H9 (cell line): ENCODE measurements at regions not wholly inside any gene's neighbourhood (a gene's known extent, or its start where the extent isn't known, plus 50 kb on each side); places are given as distances from the start of the nearest gene placed in this dataset.

Source experiments
- DNase-seq: peaks from one replicate; pipeline ENCODE4 v3.0.0-alpha.2; 2017
- H2AFZ ChIP-seq: one replicate; pipeline ENCODE4 v1.6.1; 2013; ENCODE audit warnings: mild to moderate bottlenecking, low read length, control low read depth, moderate library complexity
- H2AK5ac ChIP-seq: 2 replicates; pipeline ENCODE4 v1.6.1; 2013; ENCODE audit warnings: low read length, control low read depth, mixed read lengths; ENCODE audit not compliant: insufficient read length
- H2BK120ac ChIP-seq: one replicate; pipeline ENCODE4 v1.6.1; 2013; ENCODE audit warnings: low read depth, mild to moderate bottlenecking, low read length, control low read depth, inconsistent platforms; ENCODE audit not compliant: poor library complexity, severe bottlenecking
- H2BK12ac ChIP-seq: 2 replicates; pipeline ENCODE4 v1.6.1; 2013; ENCODE audit warnings: low read length, control low read depth, mixed read lengths, low read depth; ENCODE audit not compliant: insufficient read length
- H2BK15ac ChIP-seq: 2 replicates; pipeline ENCODE4 v1.6.1; 2013; ENCODE audit warnings: low read depth, low read length, control low read depth
- H2BK20ac ChIP-seq: one replicate; pipeline ENCODE4 v1.6.1; 2013; ENCODE audit warnings: low read depth, mild to moderate bottlenecking, low read length, control low read depth, inconsistent platforms; ENCODE audit not compliant: poor library complexity, severe bottlenecking
- H2BK5ac ChIP-seq: 2 replicates; pipeline ENCODE4 v1.6.1; 2013; ENCODE audit warnings: low read length, control low read depth, mixed read lengths; ENCODE audit not compliant: insufficient read length
- H3K14ac ChIP-seq: 2 replicates; pipeline ENCODE4 v1.6.1; 2013; ENCODE audit warnings: low read length, control low read depth; ENCODE audit not compliant: insufficient read depth
- H3K18ac ChIP-seq: 2 replicates; pipeline ENCODE4 v1.6.1; 2013; ENCODE audit warnings: low read depth, mild to moderate bottlenecking, mixed read lengths, low read length, control low read depth; ENCODE audit not compliant: insufficient read length
- H3K23ac ChIP-seq: 2 replicates; pipeline ENCODE4 v1.6.1; 2013; ENCODE audit warnings: low read length, control low read depth, mixed read lengths, low read depth; ENCODE audit not compliant: insufficient read length
- H3K23me2 ChIP-seq: 2 replicates; pipeline ENCODE4 v1.6.1; 2013; ENCODE audit warnings: low read depth, mild to moderate bottlenecking, mixed read lengths, low read length, control low read depth; ENCODE audit not compliant: insufficient read length, poor library complexity, severe bottlenecking
- H3K27ac ChIP-seq: 2 replicates; pipeline ENCODE4 v1.5.1; 2013; ENCODE audit warnings: low read length, control low read depth, mixed read lengths, low read depth; ENCODE audit not compliant: insufficient read length
- H3K27me3 ChIP-seq: 2 replicates; pipeline ENCODE4 v1.6.1; 2013; ENCODE audit warnings: low read length, control low read depth, inconsistent platforms; ENCODE audit not compliant: insufficient read depth
- H3K4ac ChIP-seq: 2 replicates; pipeline ENCODE4 v1.6.1; 2013; ENCODE audit warnings: low read depth, mild to moderate bottlenecking, control low read depth, inconsistent platforms, low read length, moderate library complexity
- H3K4me1 ChIP-seq: 2 replicates; pipeline ENCODE4 v1.6.1; 2013; ENCODE audit warnings: low read length, control low read depth, inconsistent platforms; ENCODE audit not compliant: insufficient read depth
- H3K4me2 ChIP-seq: 2 replicates; pipeline ENCODE4 v1.6.1; 2013; ENCODE audit warnings: low read length, control low read depth, mixed read lengths; ENCODE audit not compliant: insufficient read length, insufficient read depth
- H3K56ac ChIP-seq: 2 replicates; pipeline ENCODE4 v1.6.1; 2013; ENCODE audit warnings: low read depth, mild to moderate bottlenecking, mixed read lengths, low read length, control low read depth; ENCODE audit not compliant: insufficient read length
- H3K79me1 ChIP-seq: 2 replicates; pipeline ENCODE4 v1.6.1; 2013; ENCODE audit warnings: low read depth, mild to moderate bottlenecking, moderate library complexity, low read length, control low read depth, inconsistent platforms; ENCODE audit not compliant: insufficient read depth, poor library complexity, severe bottlenecking
- H3K79me2 ChIP-seq: 2 replicates; pipeline ENCODE4 v1.6.1; 2013; ENCODE audit warnings: low read length, control low read depth, inconsistent platforms; ENCODE audit not compliant: insufficient read depth
- H3K9ac ChIP-seq: 2 replicates; pipeline ENCODE4 v1.6.1; 2013; ENCODE audit warnings: low read length, control low read depth, mixed read lengths; ENCODE audit not compliant: insufficient read length; ENCODE audit errors: extremely low read depth
- H3K9me3 ChIP-seq: one replicate; pipeline ENCODE4 v1.6.1; 2013; ENCODE audit warnings: low read depth, low read length, inconsistent platforms; ENCODE audit not compliant: control insufficient read depth
- H3T11ph ChIP-seq: one replicate; pipeline ENCODE4 v1.6.1; 2013; ENCODE audit warnings: mild to moderate bottlenecking, low read length, control low read depth, inconsistent platforms
- H4K20me1 ChIP-seq: one replicate; pipeline ENCODE4 v1.6.1; 2013; ENCODE audit not compliant: control insufficient read depth, insufficient read length, insufficient read depth
- H4K5ac ChIP-seq: 2 replicates; pipeline ENCODE4 v1.6.1; 2013; ENCODE audit warnings: low read depth, mild to moderate bottlenecking, mixed read lengths, low read length, control low read depth; ENCODE audit not compliant: insufficient read length
- H4K8ac ChIP-seq: replicated peaks from 2 replicates; pipeline ENCODE4 v1.6.1; 2013; ENCODE audit warnings: low read length, control low read depth, mixed read lengths, low read depth; ENCODE audit not compliant: insufficient read length
- H4K91ac ChIP-seq: 2 replicates; pipeline ENCODE4 v1.6.1; 2013; ENCODE audit warnings: low read depth, mild to moderate bottlenecking, moderate library complexity, mixed read lengths, low read length, control low read depth; ENCODE audit not compliant: insufficient read length
- H3K27ac Mint-ChIP-seq, 3 experiments: 2 replicates in 2 of 3; 3 replicates in 1 of 3; pipeline ENCODE4 v1.8.0; 2020 to 2021; ENCODE audit warnings: mixed read lengths in 3 of 3, mild to moderate bottlenecking in 1 of 3, moderate library complexity in 1 of 3
- H3K27me3 Mint-ChIP-seq: 2 replicates; pipeline ENCODE4 v1.8.0; 2021; ENCODE audit warnings: low read depth, mild to moderate bottlenecking, moderate library complexity, mixed read lengths
- H3K36me3 Mint-ChIP-seq, 3 experiments: 2 replicates in 2 of 3; 3 replicates in 1 of 3; pipeline ENCODE4 v1.8.0; 2020 to 2021; ENCODE audit warnings: low read depth in 3 of 3, mixed read lengths in 3 of 3; ENCODE audit not compliant: insufficient read depth in 1 of 3
- H3K4me1 Mint-ChIP-seq, 2 experiments: 2 replicates each; pipeline ENCODE4 v1.8.0; 2020; ENCODE audit warnings: mixed read lengths in 2 of 2
- H3K4me3 Mint-ChIP-seq, 2 experiments: 2 replicates in 1 of 2; 3 replicates in 1 of 2; pipeline ENCODE4 v1.8.0; 2020 to 2021; ENCODE audit warnings: mild to moderate bottlenecking in 2 of 2, mixed read lengths in 2 of 2, moderate library complexity in 1 of 2
- H3K9me3 Mint-ChIP-seq, 2 experiments: 2 replicates in 1 of 2; 3 replicates in 1 of 2; pipeline ENCODE4 v1.8.0; 2020; ENCODE audit warnings: mild to moderate bottlenecking in 2 of 2, mixed read lengths in 2 of 2, moderate library complexity in 1 of 2
- CTCF ChIP-seq: fragments of 200-600 bp; sonication (generic); conservative IDR thresholded peaks from 3 replicates; pipeline ENCODE4 v1.8.0; 2021; ENCODE audit warnings: antibody characterized with exemption, mild to moderate bottlenecking
- WGBS: extraction: QIAGEN DNeasy Blood & Tissue Kit; methylation state at CpG from one replicate; pipeline ENCODE4 v1.1.7; 2013; ENCODE audit warnings: missing lambda C conversion rate, low lambda C conversion rate, mixed read lengths; ENCODE audit not compliant: insufficient read length; ENCODE audit errors: extremely low coverage; 5-methylcytosine and 5-hydroxymethylcytosine counted together

DNA sequence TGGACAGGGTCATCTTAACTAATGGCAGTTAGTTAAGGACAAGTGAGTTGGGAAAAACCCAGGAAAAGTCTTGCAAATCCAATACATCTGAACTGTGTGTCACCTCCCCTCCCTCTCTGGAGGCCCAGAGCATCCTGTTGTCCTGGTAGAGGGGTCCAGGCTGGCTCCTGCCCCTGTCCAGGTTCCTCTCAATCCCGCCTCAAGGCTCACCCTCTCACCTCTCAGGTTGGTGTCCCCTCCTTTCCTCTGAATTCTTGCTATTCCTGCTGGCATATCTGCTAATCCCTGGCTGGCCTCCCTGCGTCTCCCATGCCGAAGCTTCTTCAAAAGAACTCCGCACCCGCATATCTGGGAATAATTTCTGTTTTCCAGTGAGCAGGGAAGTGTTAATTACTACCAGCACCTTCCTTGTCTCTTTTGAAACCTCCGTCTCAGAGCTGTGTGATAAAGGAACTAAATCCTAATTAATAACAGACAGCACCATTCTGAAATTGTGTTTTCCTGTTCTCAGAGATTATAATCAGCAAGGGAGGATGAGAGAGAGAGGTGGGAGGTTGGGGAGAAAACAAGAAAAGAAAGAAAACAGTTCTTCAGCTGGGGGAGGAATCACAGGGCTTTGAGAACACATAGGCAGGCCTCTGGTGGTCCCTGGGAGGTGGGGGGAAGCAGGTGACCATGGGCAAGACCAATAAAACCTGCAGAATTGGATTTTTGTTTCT, 568.0 kb downstream of the PTPRU start:
- H4K20me1 ChIP-seq, result no peaks in the 10 kb centered on the region
- H3K9me3 Mint-ChIP-seq, result no peaks in the 10 kb centered on the region

More for the DNA sequence above, 568.0 kb downstream of the PTPRU start:
- Mint-ChIP-seq H3K4me1 (peaks cover 0 to 16% of the 10 kb centered on the region in 2 experiments; a peak in 3 of 4 replicates), H3K4me3 (no peak overlapping the region), H3K36me3 (no peaks in the 10 kb centered on the region), H3K27me3 (no peaks in the 10 kb centered on the region), H3K27ac (no peak overlapping the region; a peak in 1 of 7 replicates)
- H3K4ac ChIP-seq, result no peak overlapping the region
- no peak overlapping the region for H3K9ac ChIP-seq
- H4K91ac ChIP-seq, result no peak overlapping the region
- H2BK120ac ChIP-seq, result no peak overlapping the region
- H3K79me1 ChIP-seq, result no peaks in the 10 kb centered on the region
- no peak overlapping the region for H3K27ac ChIP-seq
- H3K14ac ChIP-seq, result no peak overlapping the region
- H3K56ac ChIP-seq, result no peak overlapping the region
- H3K79me2 ChIP-seq, result no peaks in the 10 kb centered on the region
- H2BK12ac ChIP-seq, result no peak overlapping the region
- H3K23me2 ChIP-seq, result no peaks in the 10 kb centered on the region
- no peak overlapping the region for H3T11ph ChIP-seq
- no peak overlapping the region for H3K4me2 ChIP-seq
- no CpG with 5 or more reads among the region's 6 CpGs for WGBS
- no peak overlapping the region for H2BK15ac ChIP-seq
- no peak overlapping the region for H2AK5ac ChIP-seq
- no peaks in the 10 kb centered on the region for H3K27me3 ChIP-seq
- no peak overlapping the region for H4K5ac ChIP-seq
- H2BK5ac ChIP-seq, result no peak overlapping the region
- no peak overlapping the region for H2AFZ ChIP-seq
- H3K23ac ChIP-seq, result no peak overlapping the region
- TF ChIP-seq CTCF, result no peak
- no peak overlapping the region for H4K8ac ChIP-seq
- no peak for DNase-seq
- H3K18ac ChIP-seq, result no peak overlapping the region
- H2BK20ac ChIP-seq, result no peak overlapping the region
- H3K9me3 ChIP-seq, result no peaks in the 10 kb centered on the region
- no peaks in the 10 kb centered on the region for H3K4me1 ChIP-seq
